K562 (cell line): ENCODE measurements at regions not wholly inside any gene's neighbourhood (a gene's known extent, or its start where the extent isn't known, plus 50 kb on each side); places are given as distances from the start of the nearest gene placed in this dataset.

Experiments
- ATAC-seq: fragments of 200-7000 bp; cut with Tn5 transposase; 3 replicates; pipeline ENCODE4 v1.9.1; 2020; ENCODE audit warnings: moderate library complexity
- BruUV-seq: library from RNA; stranded (reverse); fragments of 400-500 nt; replicated peaks from 2 replicates; lab custom pipeline; 2021; lab: Mats Ljungman, UMichigan
- CTCF ChIA-PET: fragments of 300-600 bp; formaldehyde crosslinking; extraction: SDS; loops from one replicate; lab custom pipeline; 2021; ENCODE audit warnings: low intra/inter-chr PET ratio; lab: Yijun Ruan, JAX
- POLR2A ChIA-PET: fragments of 300-600, 350-650 bp; sonication (Branson Sonifier 250); formaldehyde crosslinking; extraction: SDS; loops from one replicate; lab custom pipeline; 2021; ENCODE audit warnings: antibody characterized with exemption, inconsistent platforms; lab: Yijun Ruan, JAX
- DNase-seq, 4 experiments: peaks; one replicate each; pipeline versions ENCODE4 v3.0.0 to v3.0.0-alpha.2; 2011 to 2018; ENCODE audit warnings: low spot score in 3 of 4, mixed read lengths in 3 of 4; ENCODE audit errors: extremely low read depth in 1 of 4
- FAIRE-seq: peaks from 2 replicates; lab custom pipeline; 2011; peaks lifted over from hg19 to GRCh38; lab: Jason Lieb, UNC
- H2AFZ ChIP-seq: 2 replicates; pipeline ENCODE4 v1.6.0; 2011; ENCODE audit warnings: low read depth, low read length, control low read depth, inconsistent platforms
- H3K27ac ChIP-seq: fragments of 200-600 bp; 3 replicates; pipeline ENCODE4 v1.8.0; 2011; ENCODE audit warnings: low read depth, mild to moderate bottlenecking, control low read depth, inconsistent platforms, low read length, moderate library complexity, mixed read lengths; ENCODE audit errors: extremely low read depth
- H3K27me3 ChIP-seq, 2 experiments: fragments of 300-600 bp in 1 of 2; 2 replicates in 1 of 2; 3 replicates in 1 of 2; pipeline versions ENCODE4 v1.6.0 to v1.8.0; 2011; ENCODE audit warnings: inconsistent platforms in 2 of 2, low read length in 2 of 2, mild to moderate bottlenecking in 1 of 2, mixed read lengths in 1 of 2, moderate library complexity in 1 of 2; ENCODE audit not compliant: control insufficient read depth in 2 of 2, insufficient read depth in 2 of 2
- H3K36me3 ChIP-seq: fragments of 300-600 bp; 3 replicates; pipeline ENCODE4 v1.8.0; 2011; ENCODE audit warnings: mild to moderate bottlenecking, low read length, inconsistent platforms; ENCODE audit not compliant: control insufficient read depth, insufficient read depth
- H3K4me1 ChIP-seq, 2 experiments: fragments of 200-600 bp in 1 of 2; replicated peaks in 1 of 2; 2 replicates in 1 of 2; 3 replicates in 1 of 2; pipeline versions ENCODE4 v1.5.1 to v1.8.0; 2011; ENCODE audit warnings: inconsistent platforms in 2 of 2, low read length in 2 of 2, mild to moderate bottlenecking in 1 of 2, mixed read lengths in 1 of 2, moderate library complexity in 1 of 2; ENCODE audit not compliant: control insufficient read depth in 2 of 2, insufficient read depth in 2 of 2
- H3K4me2 ChIP-seq: 2 replicates; pipeline ENCODE4 v1.6.1; 2011; ENCODE audit warnings: low read length, control low read depth, inconsistent platforms, mixed read lengths; ENCODE audit not compliant: insufficient read depth
- H3K4me3 ChIP-seq: fragments of 200-600 bp; sonication (generic), shearing (Covaris generic); 2 replicates; pipeline ENCODE4 v1.5.1; 2016; ENCODE audit warnings: control low read depth, inconsistent platforms
- H3K79me2 ChIP-seq: fragments of 200-600 bp; 3 replicates; pipeline ENCODE4 v1.8.0; 2011; ENCODE audit warnings: low read length, inconsistent platforms; ENCODE audit not compliant: control insufficient read depth, insufficient read depth
- H3K9ac ChIP-seq, 2 experiments: 2 replicates each; pipeline versions ENCODE4 v1.6.0 to v1.6.1; 2011; ENCODE audit warnings: low read depth in 2 of 2, low read length in 2 of 2, control low read depth in 1 of 2, inconsistent platforms in 1 of 2, mild to moderate bottlenecking in 1 of 2, mixed read lengths in 1 of 2; ENCODE audit not compliant: insufficient read depth in 1 of 2
- H3K9me1 ChIP-seq: one replicate; pipeline ENCODE4 v1.6.0; 2011; ENCODE audit warnings: inconsistent platforms, mild to moderate bottlenecking, low read length, moderate library complexity; ENCODE audit not compliant: control insufficient read depth, insufficient read depth
- H3K9me3 ChIP-seq: replicated peaks from 2 replicates; pipeline ENCODE4 v1.5.1; 2011; ENCODE audit warnings: low read depth, low read length, inconsistent platforms; ENCODE audit not compliant: control insufficient read depth, insufficient read depth
- H4K20me1 ChIP-seq: replicated peaks from 2 replicates; pipeline ENCODE4 v1.6.1; 2011; ENCODE audit warnings: low read length, inconsistent platforms, mixed read lengths; ENCODE audit not compliant: control insufficient read depth, insufficient read depth
- ATF7 ChIP-seq: fragments of 450-650 bp; IDR thresholded peaks from 2 replicates; pipeline ENCODE4 v1.7.1; 2014; ENCODE audit warnings: mild to moderate bottlenecking, moderate library complexity
- BHLHE40 ChIP-seq: IDR thresholded peaks from 2 replicates; pipeline ENCODE4 v1.6.1; 2011; ENCODE audit warnings: low read length, improper control_type of control experiment
- DNMT1 ChIP-seq: fragments of 450-650 bp; IDR thresholded peaks from 2 replicates; pipeline ENCODE4 v1.6.1; 2016; ENCODE audit warnings: antibody characterized with exemption, mild to moderate bottlenecking
- FOXJ3 ChIP-seq: sonication (generic); formaldehyde crosslinking; IDR thresholded peaks from 2 replicates; pipeline ENCODE4 v1.4.0; 2020; ENCODE audit warnings: mild to moderate bottlenecking, missing genetic modification reagents
- GTF3C2 ChIP-seq: IDR thresholded peaks from 3 replicates; pipeline ENCODE4 v1.6.1; 2011; ENCODE audit warnings: borderline replicate concordance, mild to moderate bottlenecking, moderate library complexity; ENCODE audit not compliant: insufficient read length; ENCODE audit errors: extremely low read depth
- MNT ChIP-seq, 2 experiments: fragments of 450-650 bp; conservative IDR thresholded peaks; 2 replicates each; pipeline ENCODE4 v1.6.1; 2017; ENCODE audit warnings: mild to moderate bottlenecking in 2 of 2, moderate library complexity in 2 of 2
- POLR2AphosphoS2 ChIP-seq: IDR thresholded peaks from 2 replicates; pipeline ENCODE4 v1.6.1; 2012; ENCODE audit warnings: low read length, improper control_type of control experiment
- SMAD3 ChIP-seq: fragments of 450-650 bp; formaldehyde crosslinking; conservative IDR thresholded peaks from 2 replicates; pipeline ENCODE4 v1.4.0; 2020; ENCODE audit warnings: mild to moderate bottlenecking
- ZBTB49 ChIP-seq: sonication (generic); formaldehyde crosslinking; IDR thresholded peaks from 2 replicates; pipeline ENCODE4 v1.8.0; 2022; ENCODE audit warnings: missing genetic modification reagents, mild to moderate bottlenecking, borderline replicate concordance
- ZC3H8 ChIP-seq: fragments of 450-650 bp; IDR thresholded peaks from 2 replicates; pipeline ENCODE4 v1.6.1; 2017
- WGBS: fragments of 100-300 bp; shearing (Covaris generic); methylation state at CpG from one replicate; pipeline ENCODE4 v1.1.6; 2016; ENCODE audit warnings: low coverage, mixed read lengths; ENCODE audit not compliant: insufficient coverage; ENCODE audit errors: missing lambda C conversion rate; 5-methylcytosine and 5-hydroxymethylcytosine counted together
- in situ Hi-C: fragments of 300-500 bp; cut with MboI; formaldehyde crosslinking; loops from 4 replicates; pipeline ENCODE4 v1.15.0; 2018; ENCODE audit warnings: inconsistent platforms, mixed read lengths
- intact Hi-C: fragments of 100-400 bp; cut with micrococcal nuclease; formaldehyde crosslinking; loops from 2 replicates; pipeline ENCODE4 v1.14.2; 2022

- Histone ChIP-seq H3K27ac (no peak overlapping the region), H3K79me2 (no peaks in the 10 kb centered on the region), H2AFZ (no peak overlapping the region), H3K9me3 (no peaks in the 10 kb centered on the region), H3K4me1 (no peaks in the 10 kb centered on the region), H3K4me2 (no peak overlapping the region), H3K4me3 (no peak overlapping the region), H3K27me3 (no peaks in the 10 kb centered on the region), H3K9me1 (no peaks in the 10 kb centered on the region), H3K36me3 (no peaks in the 10 kb centered on the region), H3K9ac (no peak overlapping the region), H4K20me1 (no peaks in the 10 kb centered on the region)
- no TSS peak for BruUV-seq
- no peak for ATAC-seq
- no peak for FAIRE-seq
- in situ Hi-C loops (no loop called here), intact Hi-C loops (no loop called here)
- no peak for TF ChIP-seq ATF7
- TF ChIP-seq FOXJ3 = no peak
- TF ChIP-seq ZC3H8 = no peak
- no peak for TF ChIP-seq DNMT1
- TF ChIP-seq MNT (conservative IDR thresholded peaks at IDR 0.05) = no peak
- no peak for TF ChIP-seq POLR2AphosphoS2
- no peak for TF ChIP-seq SMAD3 (CRISPR knock-in tag)
- WGBS = 0% methylated on average over 5 of the region's 5 CpGs
- DNase-seq = no peak
- CTCF ChIA-PET = no interaction called here
- POLR2A ChIA-PET = no interaction called here
Observed at GRCh38 chr3:74049444-74049843, 424.7 kb upstream of the PDZRN3 start.

GRCh38 chr3:74048699-74049098 is 424.0 kb upstream of the PDZRN3 start:
- Histone ChIP-seq H3K9me1 (no peaks in the 10 kb centered on the region), H2AFZ (no peak overlapping the region), H3K4me3 (no peak overlapping the region), H3K9ac (no peak overlapping the region), H3K27ac (no peak overlapping the region), H3K27me3 (no peaks in the 10 kb centered on the region), H3K79me2 (no peaks in the 10 kb centered on the region), H4K20me1 (no peaks in the 10 kb centered on the region), H3K36me3 (no peaks in the 10 kb centered on the region), H3K4me1 (no peaks in the 10 kb centered on the region), H3K4me2 (no peak overlapping the region), H3K9me3 (no peaks in the 10 kb centered on the region)
- ChIA-PET POLR2A (no interaction called here), CTCF (no interaction called here)
- no peak for ATAC-seq
- no peak for DNase-seq
- intact Hi-C loops (no loop called here), in situ Hi-C loops (no loop called here)
- FAIRE-seq = no peak
- no TSS peak for BruUV-seq
- TF ChIP-seq GTF3C2 = no peak
- no peak for TF ChIP-seq BHLHE40
- no peak for TF ChIP-seq ZBTB49 (CRISPR knock-in tag)
